SK-N-SH treated with all-trans-retinoic acid at 6 μM for 48 hours (cell line): ENCODE measurements at regions not wholly inside any gene's neighbourhood (a gene's known extent, or its start where the extent isn't known, plus 50 kb on each side); places are given as distances from the start of the nearest gene placed in this dataset.

Experiments
- ARNTL ChIP-seq: fragments of 450-650 bp; formaldehyde crosslinking; IDR thresholded peaks from 2 replicates; pipeline ENCODE4 v1.5.0; 2020; ENCODE audit warnings: low read depth, mild to moderate bottlenecking, moderate library complexity, borderline replicate concordance
- BACH2 ChIP-seq: fragments of 250-450 bp; sonication (Bioruptor Pico); IDR thresholded peaks from 2 replicates; pipeline ENCODE4 v1.9.0; 2021; ENCODE audit warnings: mild to moderate bottlenecking, borderline replicate concordance
- ESRRG ChIP-seq: fragments of 250-450 bp; sonication (Bioruptor Pico); IDR thresholded peaks from 2 replicates; pipeline ENCODE4 v1.6.1; 2021; ENCODE audit warnings: mild to moderate bottlenecking
- OSR1 ChIP-seq: fragments of 250-450 bp; sonication (Bioruptor Pico); IDR thresholded peaks from 2 replicates; pipeline ENCODE4 v1.8.0; 2022; ENCODE audit warnings: moderate library complexity, mild to moderate bottlenecking, inconsistent platforms
- PPARA ChIP-seq: fragments of 250-450 bp; sonication (Bioruptor Pico); IDR thresholded peaks from 2 replicates; pipeline ENCODE4 v1.5.0; 2020; ENCODE audit warnings: mild to moderate bottlenecking, borderline replicate concordance
- RARB ChIP-seq: fragments of 250-450 bp; sonication (Bioruptor Pico); IDR thresholded peaks from 2 replicates; pipeline ENCODE4 v1.8.0; 2021; ENCODE audit warnings: mild to moderate bottlenecking, moderate library complexity
- SNAI2 ChIP-seq: fragments of 250-450 bp; sonication (Bioruptor Pico); IDR thresholded peaks from 2 replicates; pipeline ENCODE4 v1.5.0; 2020; ENCODE audit warnings: mild to moderate bottlenecking, moderate library complexity
- ZFP3 ChIP-seq: fragments of 250-450 bp; sonication (Bioruptor Pico); IDR thresholded peaks from 2 replicates; pipeline ENCODE4 v1.5.0; 2020; ENCODE audit warnings: mild to moderate bottlenecking, moderate library complexity
- ZFP30 ChIP-seq: fragments of 450-650 bp; formaldehyde crosslinking; IDR thresholded peaks from 2 replicates; pipeline ENCODE4 v1.5.0; 2022; ENCODE audit warnings: mild to moderate bottlenecking, moderate library complexity
- ZNF8 ChIP-seq: fragments of 450-650 bp; formaldehyde crosslinking; IDR thresholded peaks from 2 replicates; pipeline ENCODE4 v1.5.0; 2020; ENCODE audit warnings: mild to moderate bottlenecking, moderate library complexity
- TF ChIP-seq, protein P1 (sequence below): fragments of 250-450 bp; sonication (Bioruptor Pico); IDR thresholded peaks from 2 replicates; pipeline ENCODE4 v1.5.0; 2020; ENCODE audit warnings: mild to moderate bottlenecking, moderate library complexity
- TF ChIP-seq, protein P2 (sequence below): fragments of 250-450 bp; sonication (Bioruptor Pico); IDR thresholded peaks from 2 replicates; pipeline ENCODE4 v1.8.0; 2020; ENCODE audit warnings: mild to moderate bottlenecking, moderate library complexity, borderline replicate concordance
- TF ChIP-seq, protein P3 (sequence below): fragments of 250-450 bp; sonication (Bioruptor Pico); IDR thresholded peaks from 2 replicates; pipeline ENCODE4 v1.5.1; 2021; ENCODE audit warnings: mild to moderate bottlenecking, moderate library complexity

DNA sequence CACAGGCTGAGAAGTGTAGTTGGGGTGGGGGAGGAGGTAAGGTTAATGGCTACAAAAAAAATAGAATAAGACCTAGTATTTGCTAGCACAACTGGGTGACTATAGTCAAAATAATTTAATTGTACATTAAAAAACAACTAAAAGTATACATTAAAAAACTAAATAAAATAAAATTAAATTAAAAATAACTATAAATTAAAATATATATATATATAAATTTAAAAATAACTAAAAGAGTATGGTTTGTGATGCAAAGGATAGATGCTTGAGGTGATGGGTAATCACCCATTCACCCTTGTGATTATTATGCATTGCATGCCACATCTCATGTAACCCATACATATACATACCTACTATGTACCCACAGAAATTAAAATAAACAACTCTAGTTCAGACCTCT, 762.5 kb downstream of the SORCS1 start:
- TF ChIP-seq RARB (no peak), BACH2 (CRISPR knock-in tag) (no peak), ARNTL (CRISPR knock-in tag) (no peak), OSR1 (CRISPR knock-in tag) (no peak), ESRRG (CRISPR knock-in tag) (no peak), PPARA (CRISPR knock-in tag) (no peak), ZFP3 (no peak), ZFP30 (CRISPR knock-in tag) (no peak), ZNF8 (CRISPR knock-in tag) (no peak), SNAI2 (CRISPR knock-in tag) (no peak)
- TF ChIP-seq, protein P1, sequence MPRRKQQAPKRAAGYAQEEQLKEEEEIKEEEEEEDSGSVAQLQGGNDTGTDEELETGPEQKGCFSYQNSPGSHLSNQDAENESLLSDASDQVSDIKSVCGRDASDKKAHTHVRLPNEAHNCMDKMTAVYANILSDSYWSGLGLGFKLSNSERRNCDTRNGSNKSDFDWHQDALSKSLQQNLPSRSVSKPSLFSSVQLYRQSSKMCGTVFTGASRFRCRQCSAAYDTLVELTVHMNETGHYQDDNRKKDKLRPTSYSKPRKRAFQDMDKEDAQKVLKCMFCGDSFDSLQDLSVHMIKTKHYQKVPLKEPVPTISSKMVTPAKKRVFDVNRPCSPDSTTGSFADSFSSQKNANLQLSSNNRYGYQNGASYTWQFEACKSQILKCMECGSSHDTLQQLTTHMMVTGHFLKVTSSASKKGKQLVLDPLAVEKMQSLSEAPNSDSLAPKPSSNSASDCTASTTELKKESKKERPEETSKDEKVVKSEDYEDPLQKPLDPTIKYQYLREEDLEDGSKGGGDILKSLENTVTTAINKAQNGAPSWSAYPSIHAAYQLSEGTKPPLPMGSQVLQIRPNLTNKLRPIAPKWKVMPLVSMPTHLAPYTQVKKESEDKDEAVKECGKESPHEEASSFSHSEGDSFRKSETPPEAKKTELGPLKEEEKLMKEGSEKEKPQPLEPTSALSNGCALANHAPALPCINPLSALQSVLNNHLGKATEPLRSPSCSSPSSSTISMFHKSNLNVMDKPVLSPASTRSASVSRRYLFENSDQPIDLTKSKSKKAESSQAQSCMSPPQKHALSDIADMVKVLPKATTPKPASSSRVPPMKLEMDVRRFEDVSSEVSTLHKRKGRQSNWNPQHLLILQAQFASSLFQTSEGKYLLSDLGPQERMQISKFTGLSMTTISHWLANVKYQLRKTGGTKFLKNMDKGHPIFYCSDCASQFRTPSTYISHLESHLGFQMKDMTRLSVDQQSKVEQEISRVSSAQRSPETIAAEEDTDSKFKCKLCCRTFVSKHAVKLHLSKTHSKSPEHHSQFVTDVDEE (CRISPR knock-in tag): no peak
- TF ChIP-seq, protein P2, sequence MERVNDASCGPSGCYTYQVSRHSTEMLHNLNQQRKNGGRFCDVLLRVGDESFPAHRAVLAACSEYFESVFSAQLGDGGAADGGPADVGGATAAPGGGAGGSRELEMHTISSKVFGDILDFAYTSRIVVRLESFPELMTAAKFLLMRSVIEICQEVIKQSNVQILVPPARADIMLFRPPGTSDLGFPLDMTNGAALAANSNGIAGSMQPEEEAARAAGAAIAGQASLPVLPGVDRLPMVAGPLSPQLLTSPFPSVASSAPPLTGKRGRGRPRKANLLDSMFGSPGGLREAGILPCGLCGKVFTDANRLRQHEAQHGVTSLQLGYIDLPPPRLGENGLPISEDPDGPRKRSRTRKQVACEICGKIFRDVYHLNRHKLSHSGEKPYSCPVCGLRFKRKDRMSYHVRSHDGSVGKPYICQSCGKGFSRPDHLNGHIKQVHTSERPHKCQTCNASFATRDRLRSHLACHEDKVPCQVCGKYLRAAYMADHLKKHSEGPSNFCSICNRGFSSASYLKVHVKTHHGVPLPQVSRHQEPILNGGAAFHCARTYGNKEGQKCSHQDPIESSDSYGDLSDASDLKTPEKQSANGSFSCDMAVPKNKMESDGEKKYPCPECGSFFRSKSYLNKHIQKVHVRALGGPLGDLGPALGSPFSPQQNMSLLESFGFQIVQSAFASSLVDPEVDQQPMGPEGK (CRISPR knock-in tag): no peak
- TF ChIP-seq, protein P3, sequence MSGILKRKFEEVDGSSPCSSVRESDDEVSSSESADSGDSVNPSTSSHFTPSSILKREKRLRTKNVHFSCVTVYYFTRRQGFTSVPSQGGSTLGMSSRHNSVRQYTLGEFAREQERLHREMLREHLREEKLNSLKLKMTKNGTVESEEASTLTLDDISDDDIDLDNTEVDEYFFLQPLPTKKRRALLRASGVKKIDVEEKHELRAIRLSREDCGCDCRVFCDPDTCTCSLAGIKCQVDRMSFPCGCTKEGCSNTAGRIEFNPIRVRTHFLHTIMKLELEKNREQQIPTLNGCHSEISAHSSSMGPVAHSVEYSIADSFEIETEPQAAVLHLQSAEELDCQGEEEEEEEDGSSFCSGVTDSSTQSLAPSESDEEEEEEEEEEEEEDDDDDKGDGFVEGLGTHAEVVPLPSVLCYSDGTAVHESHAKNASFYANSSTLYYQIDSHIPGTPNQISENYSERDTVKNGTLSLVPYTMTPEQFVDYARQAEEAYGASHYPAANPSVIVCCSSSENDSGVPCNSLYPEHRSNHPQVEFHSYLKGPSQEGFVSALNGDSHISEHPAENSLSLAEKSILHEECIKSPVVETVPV (CRISPR knock-in tag): no peak
